NCI-H2081 treated with DMSO at 0.1 percent for 48 hours (cell line): ENCODE measurements at regions not wholly inside any gene's neighbourhood (a gene's known extent, or its start where the extent isn't known, plus 50 kb on each side); places are given as distances from the start of the nearest gene placed in this dataset.

Source experiments
- DNase-seq: peaks from one replicate; lab custom pipeline; 2025; lab: John Stamatoyannopoulos, UW

DNA sequence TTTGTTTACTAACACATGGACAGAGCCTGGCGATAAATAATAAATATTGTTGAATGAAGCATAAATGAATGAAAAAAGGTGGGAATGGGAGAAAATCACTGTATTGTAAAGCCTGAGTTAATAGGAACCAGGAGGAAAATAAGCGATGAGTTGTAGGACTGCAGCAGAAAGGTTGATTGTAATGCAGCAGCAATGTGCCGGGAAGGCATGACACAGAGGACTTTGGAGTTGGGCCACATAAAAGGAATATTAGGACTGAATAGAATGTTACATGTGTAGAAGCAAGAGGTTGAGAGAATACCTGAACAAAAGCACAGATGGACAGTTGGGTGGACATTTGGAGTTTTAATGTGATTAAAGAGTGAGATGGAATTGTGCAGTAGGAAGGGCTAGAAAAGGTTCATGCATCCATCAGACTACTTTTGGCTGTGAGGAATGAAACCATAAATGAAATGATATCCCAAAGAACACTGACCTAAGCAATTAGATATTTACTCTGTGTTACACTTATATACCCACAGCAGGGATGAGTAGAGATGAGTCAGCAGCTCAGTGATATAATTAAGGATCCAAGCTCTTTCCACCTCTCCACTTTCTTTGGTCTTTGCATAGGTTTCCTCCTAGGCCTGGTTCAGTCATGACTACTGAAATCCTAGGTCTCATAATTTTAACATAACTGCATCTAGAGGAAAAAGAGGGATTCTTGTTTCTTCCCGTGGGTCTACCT is 55.4 kb downstream of the CCER1 start:
- DNase-seq, result no peak

- DNase-seq, result no peak
Measured at GRCh38 chr12:90897986-90898385, 57.0 kb downstream of the CCER1 start.

GRCh38 chr12:90897316-90897715 is 57.7 kb downstream of the CCER1 start:
- no peak for DNase-seq

GRCh38 chr12:90896821-90897220 is 58.2 kb downstream of the CCER1 start:
- DNase-seq, result no peak

DNA sequence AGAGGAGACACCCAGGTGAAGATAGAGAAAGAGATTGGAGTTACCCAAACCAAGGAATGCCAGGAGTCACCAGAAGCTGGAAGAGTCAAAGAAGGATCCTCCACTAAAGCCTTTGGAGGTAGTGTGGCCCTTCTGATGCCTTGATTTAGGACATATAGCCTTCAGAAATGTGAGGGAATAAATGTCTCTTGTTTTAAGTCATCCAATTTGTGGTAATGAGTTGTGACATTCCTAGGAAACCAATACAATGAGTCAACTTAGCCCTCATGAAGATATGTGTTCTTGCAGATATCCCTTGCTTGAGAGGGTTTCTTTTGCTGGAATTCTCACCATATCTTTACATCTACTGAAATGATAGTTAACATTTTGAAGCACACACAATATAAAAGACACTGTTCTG is 58.8 kb downstream of the CCER1 start:
- no peak for DNase-seq

DNA sequence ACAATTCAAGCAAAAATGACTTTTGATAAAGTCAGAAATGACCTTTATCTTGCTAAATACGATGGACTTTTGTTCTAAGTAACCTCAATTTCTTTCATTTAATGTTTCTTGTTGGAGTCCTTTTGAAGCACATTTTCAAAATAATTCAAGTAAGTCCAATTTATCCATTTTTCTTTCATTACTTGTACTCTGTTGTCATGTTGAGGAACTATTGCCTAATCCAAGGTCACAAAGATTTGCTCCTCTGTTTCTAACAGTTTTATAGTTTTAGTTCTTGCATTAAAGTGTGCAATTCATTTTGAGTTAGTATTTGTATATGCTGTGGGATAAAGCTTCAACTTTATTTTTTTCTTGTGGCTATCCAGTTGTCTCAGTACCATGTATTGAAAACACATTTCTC is 66.7 kb downstream of the CCER1 start:
- DNase-seq, result no peak

DNA sequence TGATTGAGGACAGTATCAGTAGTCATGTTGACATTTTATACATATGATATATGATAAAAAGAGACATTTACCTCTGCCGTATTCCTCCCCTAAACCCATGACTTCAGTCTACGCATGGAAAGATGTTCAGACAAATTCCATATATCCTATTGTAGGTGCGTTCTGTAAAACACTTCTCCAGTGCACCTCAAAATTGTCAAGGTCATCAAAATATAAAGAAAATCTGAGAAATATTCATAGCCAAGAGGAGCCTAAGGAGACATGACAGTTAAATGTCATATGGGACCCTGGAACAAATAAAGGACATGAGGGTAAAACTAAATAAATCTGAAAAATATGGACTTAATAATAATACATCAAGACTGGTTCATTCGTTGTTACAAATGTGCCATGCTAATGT is 71.5 kb downstream of the CCER1 start:
- no peak for DNase-seq

- no peak for DNase-seq
Measured at GRCh38 chr12:90871726-90872096, 83.3 kb downstream of the CCER1 start.

DNA sequence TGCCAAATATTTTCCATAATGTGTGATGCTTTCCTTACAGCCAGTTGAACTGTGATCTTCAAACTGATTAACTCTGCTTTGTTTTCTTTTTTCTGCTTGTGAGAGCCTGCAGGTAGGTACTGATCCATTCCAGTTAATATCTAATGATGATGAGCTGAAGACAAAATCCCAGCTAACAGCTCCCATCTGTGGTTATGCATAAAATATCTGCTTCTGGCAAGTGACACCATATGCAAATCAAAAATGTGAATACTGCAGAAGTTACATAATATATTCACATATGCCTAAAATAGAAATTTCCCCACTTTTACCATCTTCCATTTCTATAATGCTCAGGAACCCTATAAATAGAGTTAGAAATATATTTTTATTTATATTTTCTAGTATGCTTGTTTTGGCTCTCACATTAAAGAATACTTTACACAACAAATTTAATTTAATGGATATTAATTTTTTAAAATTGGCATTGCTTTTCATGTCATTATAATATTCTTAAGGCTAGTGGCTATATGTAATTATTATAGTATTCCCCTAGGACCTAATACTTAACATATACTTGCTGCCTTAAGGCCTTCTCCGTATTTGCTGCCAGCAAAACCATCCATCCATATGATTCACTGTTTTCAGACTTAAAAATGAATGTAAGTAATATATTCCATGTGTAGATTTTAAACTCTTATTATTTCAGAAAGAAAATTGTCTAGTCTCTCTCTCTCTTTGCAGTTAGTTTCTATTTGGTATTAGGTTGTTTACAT is 83.8 kb downstream of the CCER1 start:
- no peak for DNase-seq

- no peak for DNase-seq
Measured at GRCh38 chr12:90868626-90869025, 86.3 kb downstream of the CCER1 start.

DNA sequence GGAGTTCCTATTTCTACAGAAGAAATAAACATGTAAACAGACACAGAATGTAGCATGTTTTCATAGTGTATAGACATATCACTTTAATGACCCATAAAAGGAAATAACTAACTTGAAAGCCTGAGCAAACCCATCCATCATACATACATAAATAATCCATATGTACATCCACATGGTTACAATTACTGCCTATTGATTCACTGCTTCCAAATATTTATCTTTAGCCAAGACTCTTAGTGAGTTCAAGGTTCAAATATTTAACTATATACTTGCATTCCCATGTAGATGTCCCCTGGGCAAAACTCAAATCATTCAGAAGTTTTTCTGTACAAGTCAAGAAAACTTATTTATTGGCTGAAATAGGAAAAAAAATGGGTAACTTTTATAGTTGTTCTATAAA is 95.4 kb downstream of the CCER1 start:
- DNase-seq, result no peak

DNA sequence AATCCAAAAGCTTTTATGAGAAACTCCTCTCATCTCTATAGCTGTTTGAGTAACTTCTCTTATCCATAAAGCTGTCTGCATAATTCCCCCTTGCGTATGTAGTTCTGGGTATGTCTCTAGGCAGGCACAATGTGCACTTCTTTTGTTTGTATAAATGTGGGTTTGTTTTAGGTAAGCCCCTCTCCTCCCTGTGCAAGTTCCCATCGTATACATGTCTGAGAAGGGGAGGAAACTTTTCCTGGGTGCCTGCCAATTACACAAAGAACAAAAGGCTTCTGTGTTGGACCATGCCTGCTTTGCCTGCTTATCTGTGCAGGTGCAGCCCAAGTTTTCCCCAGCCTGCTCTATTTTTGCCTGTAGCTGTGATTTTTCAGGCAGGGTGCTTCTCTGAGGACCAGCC is 96.7 kb downstream of the CCER1 start:
- no peak for DNase-seq

DNA sequence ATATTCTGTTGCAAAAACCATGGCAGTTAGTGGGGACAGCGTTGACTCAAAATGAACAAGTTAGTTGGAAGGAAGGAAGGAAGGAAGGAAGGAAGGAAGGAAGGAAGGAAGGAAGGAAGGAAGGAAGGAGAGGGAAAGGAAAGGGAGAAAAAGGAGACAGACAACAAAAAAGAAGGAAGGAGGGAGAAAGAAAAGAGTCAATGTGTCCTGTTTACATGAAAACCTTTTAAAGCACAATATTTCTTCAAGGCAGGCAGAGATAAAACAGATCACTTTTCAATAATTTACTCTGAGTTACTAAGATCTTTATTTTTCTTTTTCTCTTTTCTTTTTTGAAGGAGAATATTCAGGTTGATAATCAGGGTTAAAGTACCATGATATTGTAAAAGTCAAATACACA is 99.4 kb downstream of the CCER1 start:
- no peak for DNase-seq

DNA sequence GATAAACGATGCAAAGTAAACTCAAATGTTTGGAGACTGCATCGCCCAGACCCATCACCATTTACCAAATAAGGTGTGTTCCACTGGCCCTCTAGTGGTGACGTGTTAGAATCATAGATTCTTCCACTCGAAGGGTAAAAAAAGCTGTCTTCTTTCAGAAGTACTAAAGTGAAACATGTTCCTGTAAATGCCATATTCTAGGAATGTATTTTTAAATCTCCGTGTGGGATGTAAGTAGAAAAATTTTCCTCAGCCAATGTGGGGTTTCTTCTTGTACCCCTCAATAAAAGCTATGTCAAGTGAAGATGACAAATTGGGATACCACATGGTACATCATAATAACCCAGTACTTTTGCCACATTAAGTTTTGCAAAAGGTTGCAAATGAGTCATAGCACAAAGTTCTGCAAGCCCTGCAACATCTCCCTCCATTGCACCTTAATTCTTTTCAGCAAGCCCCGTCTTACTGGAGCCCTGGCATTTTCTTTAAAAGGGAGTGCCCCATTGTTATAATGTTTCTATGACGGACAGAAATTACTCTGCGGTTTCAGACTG is 100.8 kb downstream of the CCER1 start:
- DNase-seq, result peak; percentile 28

- no peak for DNase-seq
Measured at GRCh38 chr12:90851800-90852718, 102.9 kb downstream of the CCER1 start.

GRCh38 chr12:90842477-90842876 is 112.5 kb downstream of the CCER1 start:
- DNase-seq, result no peak

GRCh38 chr12:90841336-90841735 is 113.6 kb downstream of the CCER1 start:
- no peak for DNase-seq

DNA sequence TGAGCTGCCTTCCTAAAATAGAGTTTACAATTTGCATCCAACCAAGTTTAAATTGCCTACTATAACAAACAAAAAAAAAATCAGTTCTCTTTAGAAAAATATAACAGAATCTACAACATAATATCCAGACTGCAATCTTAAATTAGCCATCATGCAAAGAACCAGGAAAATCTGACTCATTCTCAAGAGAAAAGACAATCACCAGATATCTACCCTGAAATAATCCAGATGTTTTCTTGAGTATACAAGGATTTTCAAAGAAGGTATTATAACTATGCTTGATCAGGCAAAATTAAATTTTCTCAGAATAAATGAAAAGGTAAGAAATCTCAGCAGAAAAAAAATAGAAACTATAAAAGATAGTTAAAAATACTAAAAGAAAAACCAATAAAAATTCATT is 115.6 kb downstream of the CCER1 start:
- no peak for DNase-seq

DNA sequence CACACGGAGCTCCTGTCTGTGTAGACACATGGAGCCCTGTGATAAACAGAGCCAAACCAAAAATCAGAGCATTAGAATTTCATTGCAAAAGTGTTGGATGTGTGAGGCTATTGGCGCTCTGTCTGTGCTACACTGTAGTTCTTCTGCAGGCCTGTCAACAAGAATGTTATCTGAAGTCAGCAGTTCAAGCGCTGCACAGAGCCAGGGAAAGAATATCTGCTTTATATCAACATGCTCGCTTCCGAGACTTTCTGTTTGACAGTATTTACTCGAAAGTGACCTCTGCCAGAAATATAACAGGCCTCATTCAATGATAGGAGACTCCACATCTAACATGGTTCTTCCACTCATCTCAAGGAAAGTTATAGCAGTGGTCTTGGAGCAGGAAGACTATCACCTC is 118.3 kb downstream of the CCER1 start:
- no peak for DNase-seq

DNA sequence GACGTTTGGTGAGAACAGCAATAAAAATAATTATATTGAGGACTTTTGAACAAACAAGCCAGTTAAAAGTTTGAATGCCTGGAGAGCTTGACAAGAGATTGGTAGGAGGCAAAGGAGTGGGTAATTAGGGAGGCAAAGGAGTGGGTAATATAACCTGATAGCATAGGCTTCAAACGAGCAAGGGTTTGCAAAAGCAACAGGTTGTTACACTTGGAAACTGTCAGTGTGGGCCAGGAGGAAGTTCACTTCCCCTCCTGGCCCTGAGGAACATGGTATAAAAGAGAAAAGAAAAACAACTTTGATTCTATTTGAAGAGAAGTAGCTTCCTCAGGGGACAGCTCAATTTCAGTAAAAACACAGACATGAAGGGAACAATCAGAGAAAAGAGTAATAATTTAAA is 121.7 kb downstream of the CCER1 start:
- DNase-seq, result no peak

- no peak for DNase-seq
Measured at GRCh38 chr12:90832427-90832826, 122.5 kb downstream of the CCER1 start.

DNA sequence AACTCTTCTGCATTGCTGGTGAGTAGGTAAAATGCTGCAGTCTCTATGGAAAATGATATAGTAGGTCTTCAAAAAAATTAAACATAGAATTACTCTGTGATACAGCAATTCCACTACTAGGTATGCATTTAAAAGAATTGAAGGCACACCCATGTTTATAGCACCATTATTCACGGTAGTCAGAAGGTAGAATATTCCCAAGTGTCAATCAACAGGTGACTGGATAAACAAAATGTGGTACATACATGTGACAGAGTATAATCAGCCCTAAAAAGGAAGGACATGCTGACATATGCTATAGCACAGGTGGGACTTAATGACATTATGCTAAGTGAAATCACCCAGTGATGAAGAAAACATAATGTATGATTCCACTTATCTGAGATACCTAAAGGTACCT is 123.3 kb downstream of the CCER1 start:
- DNase-seq, result no peak
